ENCODE measurements at regions not wholly inside any gene's neighbourhood (a gene's known extent, or its start where the extent isn't known, plus 50 kb on each side); places are given as distances from the start of the nearest gene placed in this dataset.

- TF ChIP-seq, protein P1, sequence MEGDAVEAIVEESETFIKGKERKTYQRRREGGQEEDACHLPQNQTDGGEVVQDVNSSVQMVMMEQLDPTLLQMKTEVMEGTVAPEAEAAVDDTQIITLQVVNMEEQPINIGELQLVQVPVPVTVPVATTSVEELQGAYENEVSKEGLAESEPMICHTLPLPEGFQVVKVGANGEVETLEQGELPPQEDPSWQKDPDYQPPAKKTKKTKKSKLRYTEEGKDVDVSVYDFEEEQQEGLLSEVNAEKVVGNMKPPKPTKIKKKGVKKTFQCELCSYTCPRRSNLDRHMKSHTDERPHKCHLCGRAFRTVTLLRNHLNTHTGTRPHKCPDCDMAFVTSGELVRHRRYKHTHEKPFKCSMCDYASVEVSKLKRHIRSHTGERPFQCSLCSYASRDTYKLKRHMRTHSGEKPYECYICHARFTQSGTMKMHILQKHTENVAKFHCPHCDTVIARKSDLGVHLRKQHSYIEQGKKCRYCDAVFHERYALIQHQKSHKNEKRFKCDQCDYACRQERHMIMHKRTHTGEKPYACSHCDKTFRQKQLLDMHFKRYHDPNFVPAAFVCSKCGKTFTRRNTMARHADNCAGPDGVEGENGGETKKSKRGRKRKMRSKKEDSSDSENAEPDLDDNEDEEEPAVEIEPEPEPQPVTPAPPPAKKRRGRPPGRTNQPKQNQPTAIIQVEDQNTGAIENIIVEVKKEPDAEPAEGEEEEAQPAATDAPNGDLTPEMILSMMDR (IDR thresholded peaks at IDR 0.05; ENCODE audit: poor library complexity), result peak; percentile 2
- TF ChIP-seq EZH2 (IDR thresholded peaks at IDR 0.05; ENCODE audit: borderline replicate concordance) (no peak), EZH2phosphoT487 (IDR thresholded peaks at IDR 0.05; ENCODE audit: low read depth, severe bottlenecking, unreplicated experiment) (no peak)
Observed at GRCh38 chr2:118661179-118661578, 186.3 kb downstream of the EN1 start.

Data from hepatocyte (in vitro differentiated cells).